CD4-positive, alpha-beta T cell treated with Interleukin-4 for 1 hour (primary cell): ENCODE measurements at regions not wholly inside any gene's neighbourhood (a gene's known extent, or its start where the extent isn't known, plus 50 kb on each side); places are given as distances from the start of the nearest gene placed in this dataset.
"Not testable (repeated sequence)": the region's sequence is repeated elsewhere in the genome, so short reads cannot be mapped to it uniquely, and the experiment has no call there.

Experiments used
- DNase-seq, 2 donors: peaks; one replicate each; pipeline ENCODE4 v3.0.0-alpha.2; 2020 to 2022

DNA sequence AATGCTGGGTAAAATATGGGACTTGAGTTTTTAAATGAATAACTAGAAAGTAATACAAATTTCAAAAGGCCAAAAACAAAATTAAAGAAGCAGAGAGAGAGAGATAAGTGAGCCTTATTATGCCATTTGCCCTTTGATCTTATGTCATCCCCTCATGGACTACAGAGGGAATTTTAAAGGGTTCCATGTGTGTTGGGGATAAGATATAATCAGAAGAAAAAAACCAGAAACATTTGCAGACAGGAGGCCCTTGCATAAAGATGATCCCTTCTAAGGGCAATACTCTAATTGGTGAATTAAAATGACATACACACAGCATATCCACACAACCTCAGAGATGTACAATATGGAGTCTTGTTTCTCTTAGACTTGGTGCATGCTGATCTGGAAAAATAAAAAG lies 406.6 kb upstream of the LARGE1 start:
- no peak for DNase-seq

DNA sequence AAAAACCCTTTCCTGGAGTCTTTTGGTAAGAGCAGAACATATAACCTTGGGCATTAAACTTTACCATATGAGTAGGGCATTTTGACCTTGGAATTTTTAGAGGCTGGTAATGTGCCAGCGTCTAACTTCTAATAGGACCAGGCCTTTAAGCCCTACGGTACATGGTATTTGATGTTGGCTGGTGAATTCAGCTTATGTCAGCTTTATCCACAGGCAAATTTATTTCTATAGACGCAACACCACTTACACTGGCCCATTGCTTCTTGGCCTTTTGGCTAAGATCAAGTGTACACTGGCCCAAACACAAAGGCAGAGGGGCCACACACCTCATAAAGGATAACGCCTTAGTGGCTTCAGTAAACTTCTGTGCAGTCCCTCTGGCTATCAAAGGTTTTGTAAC lies 410.2 kb upstream of the LARGE1 start:
- DNase-seq, result no peak

- DNase-seq, result no peak
Observed at GRCh38 chr22:34333285-34333684, 413.0 kb upstream of the LARGE1 start.

DNA sequence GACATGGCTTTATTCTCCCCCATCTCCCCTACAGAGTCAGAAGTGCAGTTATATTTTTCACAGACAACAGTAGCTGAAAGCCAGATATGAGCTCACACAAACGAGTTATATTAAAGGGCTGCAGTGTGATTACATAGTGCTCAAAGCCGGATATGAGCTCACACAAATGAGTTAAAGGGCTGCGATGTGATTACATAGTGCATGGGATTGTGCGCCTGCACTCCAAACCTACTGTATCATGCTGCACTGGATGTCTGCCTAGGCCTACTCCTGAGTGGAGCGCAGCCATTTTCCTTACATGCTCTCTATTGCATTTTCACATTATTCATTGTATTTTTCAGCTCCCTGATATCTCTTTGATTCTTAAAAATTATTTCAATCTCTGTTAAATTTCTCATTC lies 414.6 kb upstream of the LARGE1 start:
- no peak for DNase-seq

GRCh38 chr22:34344702-34345101 lies 424.4 kb upstream of the LARGE1 start:
- no peak for DNase-seq

GRCh38 chr22:34354071-34354817 lies 434.0 kb upstream of the LARGE1 start:
- DNase-seq, result no peak

GRCh38 chr22:34356481-34356880 lies 436.2 kb upstream of the LARGE1 start:
- DNase-seq, result no peak

DNA sequence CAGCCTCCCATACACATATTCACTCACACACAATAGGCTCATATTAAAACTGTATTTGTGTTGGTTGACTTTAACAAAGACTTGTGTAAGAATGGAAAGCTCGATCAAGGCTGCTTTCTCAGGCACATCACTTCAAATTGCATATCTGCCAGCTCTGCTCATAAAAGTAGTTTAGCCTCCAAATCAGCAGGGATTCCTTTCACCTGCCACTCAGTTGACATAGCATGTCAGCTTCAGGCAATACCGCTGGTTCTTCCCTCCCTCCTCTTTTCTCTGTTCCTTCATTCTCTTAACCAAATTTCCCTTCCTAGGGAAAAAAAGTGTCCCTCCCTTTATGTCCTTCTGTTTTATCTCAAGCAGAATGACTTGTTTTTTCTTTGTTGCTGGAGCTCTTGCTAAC lies 450.4 kb upstream of the LARGE1 start:
- DNase-seq, result no peak

DNA sequence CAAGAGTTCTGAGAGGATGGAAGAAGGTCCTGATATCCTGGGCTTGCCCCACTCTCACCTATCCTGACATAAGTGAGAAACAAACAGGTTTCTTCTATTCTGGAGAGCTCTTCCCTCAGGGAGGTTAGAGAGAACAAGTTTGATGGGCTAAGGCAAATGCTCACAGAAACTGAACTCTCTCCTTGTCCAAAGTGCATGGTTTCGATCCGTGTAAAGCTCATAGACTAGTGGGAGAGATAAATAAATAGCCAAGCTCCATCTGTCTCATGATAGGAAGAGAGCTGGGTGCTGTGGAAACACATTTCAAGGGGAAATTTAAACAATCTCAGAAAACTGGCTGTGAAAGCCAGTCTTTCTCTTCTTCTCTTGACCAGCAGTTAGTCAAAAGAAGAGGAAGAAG lies 459.5 kb upstream of the LARGE1 start:
- no peak for DNase-seq

DNA sequence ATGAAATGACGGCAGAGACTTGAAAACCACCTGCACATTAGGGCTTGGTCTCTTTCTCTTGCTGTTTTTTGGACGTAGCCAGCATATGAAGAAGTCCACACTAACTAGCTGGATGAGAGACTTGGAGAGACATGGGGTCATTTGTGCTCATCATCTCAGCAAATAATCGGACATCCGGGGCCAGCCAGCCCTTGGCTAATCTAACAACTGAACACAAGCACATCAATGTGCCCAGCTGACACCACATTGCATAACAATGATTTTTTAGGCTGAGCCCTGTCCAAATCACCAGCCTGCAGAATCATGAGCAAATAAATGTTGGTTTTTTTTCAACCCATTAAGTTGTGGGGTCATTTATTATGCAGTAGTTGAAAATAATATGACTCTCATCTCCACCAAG lies 460.3 kb upstream of the LARGE1 start:
- DNase-seq, result no peak

DNA sequence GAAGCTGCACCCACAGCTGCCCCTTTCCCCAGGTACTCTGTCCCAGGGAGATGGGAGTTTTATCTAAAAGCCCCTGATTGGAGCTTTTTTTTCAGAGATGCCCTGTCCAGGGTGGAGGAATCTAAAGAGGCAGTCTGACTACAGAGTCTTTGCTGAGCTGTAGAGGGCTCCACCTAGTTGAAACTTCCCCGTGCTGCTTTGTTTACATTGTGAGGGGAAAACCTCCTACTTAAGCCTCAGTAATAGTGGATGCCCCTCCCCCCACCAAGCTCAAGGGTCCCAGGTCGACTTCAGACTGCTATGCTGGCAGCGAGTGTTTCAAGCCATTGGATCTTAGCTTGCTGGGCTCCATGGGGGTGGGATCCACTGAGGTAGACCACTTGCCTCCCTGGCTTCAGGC lies 470.1 kb upstream of the LARGE1 start:
- no peak for DNase-seq

DNA sequence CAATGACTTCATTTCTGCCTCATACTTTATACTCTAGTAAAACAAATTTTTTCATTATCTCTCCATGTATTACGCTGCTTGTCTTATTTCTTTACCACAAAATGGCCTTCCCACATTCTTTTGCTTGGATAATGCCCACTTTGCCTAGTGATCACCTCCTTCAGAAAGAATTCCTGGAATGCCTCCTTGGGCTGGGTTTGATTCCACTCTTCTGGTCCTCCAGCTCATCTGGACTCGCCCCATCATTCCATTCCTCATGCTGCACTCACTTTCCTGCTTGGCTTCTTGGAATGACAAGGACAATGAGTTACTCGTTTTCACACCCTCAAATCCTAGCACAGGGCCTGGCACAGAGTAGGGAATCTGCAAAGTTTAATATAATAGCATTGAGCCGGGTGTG lies 475.1 kb upstream of the LARGE1 start:
- DNase-seq, result no peak

- DNase-seq, result no peak
Observed at GRCh38 chr22:34403667-34404066, 483.4 kb upstream of the LARGE1 start.

- no peak for DNase-seq
Observed at GRCh38 chr22:34410111-34410510, 489.8 kb upstream of the LARGE1 start.

GRCh38 chr22:34414467-34415440 lies 494.5 kb upstream of the LARGE1 start:
- DNase-seq, result no peak

DNA sequence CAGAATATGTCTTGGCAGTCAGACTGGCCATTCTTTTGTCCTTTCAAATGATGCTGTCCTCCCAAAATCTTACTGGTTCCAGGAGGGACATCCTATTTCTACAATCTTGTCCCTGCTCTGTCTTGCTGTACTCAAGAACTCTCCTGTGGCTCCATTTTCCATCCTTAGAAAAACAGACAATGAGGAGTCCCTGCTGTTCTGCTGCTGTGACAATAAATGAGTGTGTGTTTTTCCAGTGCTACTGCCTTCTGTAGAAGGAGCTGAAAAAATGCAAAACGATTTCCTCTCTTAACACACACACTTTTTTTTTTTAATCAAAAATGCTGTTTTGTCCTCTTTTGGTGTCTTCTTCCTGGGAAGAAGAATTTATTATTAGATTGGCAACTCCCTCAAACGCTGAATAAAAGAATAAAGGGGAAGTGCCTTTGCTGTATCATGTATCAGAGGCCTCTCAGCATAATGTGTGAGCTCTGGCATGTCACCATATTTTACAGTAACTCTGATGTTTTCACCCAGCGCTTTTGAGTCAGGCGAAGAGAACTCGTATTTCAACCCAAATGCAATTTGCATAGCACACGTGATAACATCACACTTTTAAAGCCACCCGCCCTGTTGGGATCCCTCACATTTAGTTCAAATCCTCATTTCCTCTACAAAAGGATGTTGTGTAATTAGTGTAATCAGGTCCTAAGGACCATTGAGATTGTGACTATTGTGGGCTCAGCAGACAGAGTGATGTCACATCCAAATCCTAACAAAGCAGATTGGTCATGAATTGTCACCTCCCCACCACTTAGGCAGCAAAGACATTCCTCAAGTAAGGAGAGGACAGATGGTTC lies 496.0 kb upstream of the LARGE1 start:
- no peak for DNase-seq

- DNase-seq, result not testable (repeated sequence)
Observed at GRCh38 chr22:34422948-34423347, 502.7 kb upstream of the LARGE1 start.

DNA sequence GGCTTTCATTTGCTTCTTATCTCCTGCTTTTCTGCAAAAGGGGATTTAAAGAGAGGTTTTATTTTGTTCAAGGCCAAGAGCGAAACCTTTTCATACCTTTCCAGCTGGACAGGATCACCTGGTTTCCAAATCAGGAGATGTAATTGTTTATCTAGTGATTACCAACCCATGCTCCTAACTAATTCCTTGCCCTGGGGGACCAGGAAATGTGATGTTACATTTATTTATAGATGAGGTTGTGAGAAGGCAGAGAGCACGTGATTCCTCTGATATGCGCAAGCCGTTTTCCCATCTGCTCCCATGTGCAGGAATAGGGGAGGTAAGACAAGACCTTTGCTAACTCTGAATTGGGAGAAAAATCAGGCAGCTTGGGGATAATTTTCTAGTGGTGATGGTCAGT lies 507.2 kb upstream of the LARGE1 start:
- no peak for DNase-seq

DNA sequence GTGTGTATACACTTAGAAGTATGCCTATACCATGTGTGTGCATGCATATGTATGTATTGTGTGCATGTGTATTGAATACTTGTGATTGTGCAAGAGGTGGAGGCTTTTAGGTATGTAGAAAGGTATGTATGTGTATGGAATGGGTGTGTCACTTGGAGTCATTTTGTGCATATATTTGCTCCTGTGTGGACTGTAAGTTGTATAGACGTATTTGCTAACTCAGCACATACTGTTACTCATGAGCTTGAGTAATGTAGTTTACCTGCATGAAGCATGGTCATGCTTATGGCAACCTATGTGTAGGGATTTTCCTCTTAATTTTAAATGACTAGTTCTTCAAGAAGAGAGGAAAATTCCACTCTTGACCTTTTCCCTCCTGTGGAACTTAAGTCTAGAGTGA lies 507.6 kb upstream of the LARGE1 start:
- no peak for DNase-seq

GRCh38 chr22:34429314-34429713 lies 509.0 kb upstream of the LARGE1 start:
- DNase-seq, result no peak

- no peak for DNase-seq
Observed at GRCh38 chr22:34430386-34430785, 510.1 kb upstream of the LARGE1 start.

GRCh38 chr22:34434371-34434770 lies 514.1 kb upstream of the LARGE1 start:
- no peak for DNase-seq

GRCh38 chr22:34437140-34437539 lies 516.9 kb upstream of the LARGE1 start:
- DNase-seq, result no peak
